GM19023 (cell line): ENCODE measurements at regions not wholly inside any gene's neighbourhood (a gene's known extent, or its start where the extent isn't known, plus 50 kb on each side); places are given as distances from the start of the nearest gene placed in this dataset.
"Not testable (repeated sequence)": the region's sequence is repeated elsewhere in the genome, so short reads cannot be mapped to it uniquely, and the experiment has no call there.

Experiments used
- ATAC-seq: cut with Tn5 transposase; IDR thresholded peaks from one replicate; pipeline ENCODE4 v1.9.1; 2021; ENCODE audit warnings: mild to moderate bottlenecking, moderate library complexity; ENCODE audit not compliant: unreplicated experiment

GRCh38 chr3:59508273-59508672 lies 458.4 kb upstream of the CFAP20DC start:
- ATAC-seq = no peak

GRCh38 chr3:59506191-59506590 lies 456.4 kb upstream of the CFAP20DC start:
- no peak for ATAC-seq

GRCh38 chr3:59503441-59503840 lies 453.6 kb upstream of the CFAP20DC start:
- ATAC-seq = no peak

GRCh38 chr3:59502806-59503205 lies 453.0 kb upstream of the CFAP20DC start:
- ATAC-seq = no peak

GRCh38 chr3:59499954-59500353 lies 450.1 kb upstream of the CFAP20DC start:
- no peak for ATAC-seq

GRCh38 chr3:59499000-59499399 lies 449.2 kb upstream of the CFAP20DC start:
- ATAC-seq = no peak

GRCh38 chr3:59496250-59496649 lies 446.4 kb upstream of the CFAP20DC start:
- no peak for ATAC-seq

GRCh38 chr3:59494969-59495368 lies 445.1 kb upstream of the CFAP20DC start:
- ATAC-seq = not testable (repeated sequence)

- ATAC-seq = no peak
Observed at GRCh38 chr3:59486520-59486919, 436.7 kb upstream of the CFAP20DC start.

- ATAC-seq = no peak
Observed at GRCh38 chr3:59483191-59483590, 433.4 kb upstream of the CFAP20DC start.

- no peak for ATAC-seq
Observed at GRCh38 chr3:59482684-59483083, 432.9 kb upstream of the CFAP20DC start.

GRCh38 chr3:59481776-59482400 lies 432.1 kb upstream of the CFAP20DC start:
- no peak for ATAC-seq

GRCh38 chr3:59480486-59480995 lies 430.7 kb upstream of the CFAP20DC start:
- ATAC-seq = peak; percentile 69

- ATAC-seq = no peak
Observed at GRCh38 chr3:59473636-59474035, 423.8 kb upstream of the CFAP20DC start.

- ATAC-seq = no peak
Observed at GRCh38 chr3:59472541-59472940, 422.7 kb upstream of the CFAP20DC start.

- no peak for ATAC-seq
Observed at GRCh38 chr3:59469948-59470723, 420.3 kb upstream of the CFAP20DC start.

GRCh38 chr3:59467476-59467875 lies 417.7 kb upstream of the CFAP20DC start:
- no peak for ATAC-seq

GRCh38 chr3:59464187-59464586 lies 414.4 kb upstream of the CFAP20DC start:
- ATAC-seq = no peak

GRCh38 chr3:59463253-59463652 lies 413.4 kb upstream of the CFAP20DC start:
- ATAC-seq = no peak

GRCh38 chr3:59460068-59460467 lies 410.2 kb upstream of the CFAP20DC start:
- no peak for ATAC-seq

GRCh38 chr3:59456852-59457485 lies 407.1 kb upstream of the CFAP20DC start:
- ATAC-seq = peak; percentile 98
